Activated T-helper 1 cell treated with anti-CD3 and anti-CD28 coated beads, Interleukin-2, amount 50 U/mL, for 16 hours (primary cell): ENCODE measurements at regions not wholly inside any gene's neighbourhood (a gene's known extent, or its start where the extent isn't known, plus 50 kb on each side); places are given as distances from the start of the nearest gene placed in this dataset.
A peak's percentile ranks its signal among the peaks of the same experiment; 100 is the strongest.
"Not testable (repeated sequence)": the region's sequence is repeated elsewhere in the genome, so short reads cannot be mapped to it uniquely, and the experiment has no call there.

Experiments
- DNase-seq, 2 donors: peaks; one replicate each; pipeline ENCODE4 v3.0.0-alpha.2; 2020; ENCODE audit warnings: low read depth in 1 of 2, low spot score in 1 of 2

- DNase-seq, result no peak
Observed at GRCh38 chr1:112818990-112819689, 104.0 kb upstream of the PPM1J start.

- DNase-seq, result no peak
Observed at GRCh38 chr1:112817555-112818373, 102.6 kb upstream of the PPM1J start.

- no peak for DNase-seq
Observed at GRCh38 chr1:112815376-112815775, 100.2 kb upstream of the PPM1J start.

GRCh38 chr1:112814645-112815044 lies 99.5 kb upstream of the PPM1J start:
- DNase-seq, result not testable (repeated sequence)

- DNase-seq, result peak; percentile 30 to 37
Observed at GRCh38 chr1:112808861-112809684, 93.9 kb upstream of the PPM1J start.

GRCh38 chr1:112807999-112808398 lies 92.9 kb upstream of the PPM1J start:
- DNase-seq, result no peak

- no peak for DNase-seq
Observed at GRCh38 chr1:112807117-112807516, 92.0 kb upstream of the PPM1J start.

- no peak for DNase-seq
Observed at GRCh38 chr1:112806090-112806642, 91.0 kb upstream of the PPM1J start.

GRCh38 chr1:112805155-112805853 lies 90.2 kb upstream of the PPM1J start:
- DNase-seq, result no peak

GRCh38 chr1:112803906-112804762 lies 89.0 kb upstream of the PPM1J start:
- DNase-seq, result peak in 1 of 2 donors; percentile 7

- DNase-seq, result no peak
Observed at GRCh38 chr1:112800289-112800688, 85.2 kb upstream of the PPM1J start.

GRCh38 chr1:112798292-112798691 lies 83.2 kb upstream of the PPM1J start:
- no peak for DNase-seq

GRCh38 chr1:112797224-112797623 lies 82.1 kb upstream of the PPM1J start:
- no peak for DNase-seq

GRCh38 chr1:112794654-112795239 lies 79.6 kb upstream of the PPM1J start:
- no peak for DNase-seq

GRCh38 chr1:112793631-112794565 lies 78.8 kb upstream of the PPM1J start:
- no peak for DNase-seq

GRCh38 chr1:112791723-112792104 lies 76.6 kb upstream of the PPM1J start:
- no peak for DNase-seq

- DNase-seq, result no peak
Observed at GRCh38 chr1:112790920-112791722, 76.0 kb upstream of the PPM1J start.

- no peak for DNase-seq
Observed at GRCh38 chr1:112788561-112788960, 73.4 kb upstream of the PPM1J start.
